Endothelial cell of umbilical vein (primary cell): ENCODE measurements at regions not wholly inside any gene's neighbourhood (a gene's known extent, or its start where the extent isn't known, plus 50 kb on each side); places are given as distances from the start of the nearest gene placed in this dataset.

Experiments
- BruUV-seq: library from RNA; stranded (reverse); fragments of 400-500 nt; replicated peaks from 2 replicates; lab custom pipeline; 2021; lab: Mats Ljungman, UMichigan
- CTCF ChIA-PET: fragments of 300-600, 350-600 bp; sonication (Branson Sonifier 250); formaldehyde crosslinking; loops from one replicate; lab custom pipeline; 2021; ENCODE audit warnings: antibody characterized with exemption, inconsistent platforms; lab: Charles Lee
- POLR2A ChIA-PET: fragments of 300-600, 350-600 bp; sonication (Branson Sonifier 250); formaldehyde crosslinking; loops from one replicate; lab custom pipeline; 2021; ENCODE audit warnings: antibody characterized with exemption, inconsistent platforms; lab: Charles Lee
- DNase-seq: peaks from one replicate; pipeline ENCODE4 v3.0.0-alpha.2; 2011; ENCODE audit warnings: low read depth, low spot score
- FAIRE-seq: peaks from 2 replicates; lab custom pipeline; 2011; peaks lifted over from hg19 to GRCh38; lab: Jason Lieb, UNC
- H2AFZ ChIP-seq: 2 replicates; pipeline ENCODE4 v1.6.0; 2012; ENCODE audit warnings: low read depth, low read length, control low read depth, inconsistent platforms
- H3K27ac ChIP-seq: 2 replicates; pipeline ENCODE4 v1.5.1; 2011; ENCODE audit warnings: low read depth, mild to moderate bottlenecking, control low read depth, low read length, moderate library complexity; ENCODE audit not compliant: insufficient read depth
- H3K27me3 ChIP-seq, 2 experiments: 2 replicates each; pipeline versions ENCODE4 v1.6.0 to v1.6.1; 2011; ENCODE audit warnings: low read length in 2 of 2, mixed read lengths in 1 of 2; ENCODE audit not compliant: control insufficient read depth in 2 of 2, insufficient read depth in 2 of 2
- H3K36me3 ChIP-seq, 2 experiments: 2 replicates in 1 of 2; 3 replicates in 1 of 2; pipeline ENCODE4 v1.5.1; 2011; ENCODE audit warnings: low read length in 2 of 2, mild to moderate bottlenecking in 1 of 2, moderate library complexity in 1 of 2; ENCODE audit not compliant: control insufficient read depth in 2 of 2, insufficient read depth in 2 of 2; ENCODE audit errors: extremely low read depth in 1 of 2
- H3K4me1 ChIP-seq: 3 replicates; pipeline ENCODE4 v1.5.1; 2011; ENCODE audit warnings: mild to moderate bottlenecking, low read length; ENCODE audit not compliant: control insufficient read depth, insufficient read depth; ENCODE audit errors: extremely low read depth
- H3K4me2 ChIP-seq: 2 replicates; pipeline ENCODE4 v1.6.1; 2011; ENCODE audit warnings: low read length, control low read depth, mixed read lengths; ENCODE audit not compliant: insufficient read depth
- H3K4me3 ChIP-seq, 3 experiments: fragments of 200-600 bp in 1 of 3; sonication (generic), shearing (Covaris generic) in 1 of 3; replicated peaks in 1 of 3; 2 replicates each; pipeline ENCODE4 v1.5.1; 2011 to 2016; ENCODE audit warnings: control low read depth in 3 of 3, low read length in 3 of 3, mild to moderate bottlenecking in 2 of 3, inconsistent platforms in 1 of 3, low read depth in 1 of 3, moderate library complexity in 1 of 3; ENCODE audit not compliant: insufficient read depth in 1 of 3
- H3K79me2 ChIP-seq: 2 replicates; pipeline ENCODE4 v1.6.0; 2012; ENCODE audit warnings: low read length, inconsistent platforms; ENCODE audit not compliant: control insufficient read depth, insufficient read depth
- H3K9ac ChIP-seq: replicated peaks from 2 replicates; pipeline ENCODE3; 2011; ENCODE audit warnings: low read length, control low read depth; ENCODE audit not compliant: insufficient read depth; ENCODE audit errors: extremely low read depth
- H3K9me1 ChIP-seq: replicated peaks from 3 replicates; pipeline ENCODE4 v1.6.0; 2011; ENCODE audit warnings: mild to moderate bottlenecking, low read length; ENCODE audit not compliant: control insufficient read depth, insufficient read depth; ENCODE audit errors: extremely low read depth
- H3K9me3 ChIP-seq: replicated peaks from 2 replicates; pipeline ENCODE4 v1.5.1; 2012; ENCODE audit warnings: low read length, inconsistent platforms; ENCODE audit not compliant: control insufficient read depth, insufficient read depth
- H4K20me1 ChIP-seq: replicated peaks from 2 replicates; pipeline ENCODE3; 2011; ENCODE audit warnings: mild to moderate bottlenecking, low read length; ENCODE audit not compliant: control insufficient read depth, insufficient read depth; ENCODE audit errors: extremely low read depth
- EZH2 ChIP-seq: IDR thresholded peaks from 2 replicates; pipeline ENCODE4 v1.6.1; 2012; ENCODE audit warnings: borderline replicate concordance, low read depth, mild to moderate bottlenecking, moderate library complexity, low read length, inconsistent platforms; ENCODE audit not compliant: severe bottlenecking
- FOS ChIP-seq: IDR thresholded peaks from 2 replicates; pipeline ENCODE4 v1.6.1; 2011; ENCODE audit warnings: mild to moderate bottlenecking, low read length, moderate library complexity, borderline replicate concordance; ENCODE audit not compliant: insufficient read depth
- GATA2 ChIP-seq: IDR thresholded peaks from 2 replicates; pipeline ENCODE4 v1.7.0; 2011; ENCODE audit warnings: low read depth, mild to moderate bottlenecking, moderate library complexity, mixed read lengths, low read length; ENCODE audit not compliant: insufficient read length, insufficient read depth
- JUN ChIP-seq: IDR thresholded peaks from 2 replicates; pipeline ENCODE4 v1.6.1; 2011; ENCODE audit warnings: borderline replicate concordance, low read depth; ENCODE audit not compliant: insufficient read length, insufficient read depth
- MYC ChIP-seq: IDR thresholded peaks from one replicate; pipeline ENCODE4 v1.6.1; 2011; ENCODE audit warnings: mild to moderate bottlenecking, low read depth, low read length
- POLR2A ChIP-seq: IDR thresholded peaks from 2 replicates; pipeline ENCODE4 v1.6.1; 2012; ENCODE audit warnings: low read depth, mild to moderate bottlenecking, control low read depth, low read length
- POLR2AphosphoS5 ChIP-seq: IDR thresholded peaks from 2 replicates; pipeline ENCODE4 v1.6.1; 2012; ENCODE audit warnings: low read depth, mild to moderate bottlenecking, control low read depth, low read length, moderate library complexity; ENCODE audit not compliant: insufficient read depth
- dilution Hi-C: fragments of 300-500 bp; cut with MboI; formaldehyde crosslinking; loops from one replicate; pipeline ENCODE4 v1.15.0; 2019; ENCODE audit warnings: low sequenced_read_pairs; ENCODE audit not compliant: extremely low pct_ligation_motif_present
- intact Hi-C: fragments of 100-400 bp; cut with micrococcal nuclease; formaldehyde crosslinking; loops from one replicate; pipeline ENCODE4 v1.10.0; 2022
- TF ChIP-seq, protein P1 (sequence below): IDR thresholded peaks from 2 replicates; pipeline ENCODE4 v1.6.1; 2011; ENCODE audit not compliant: insufficient read depth, insufficient read length
- TF ChIP-seq, protein P2 (sequence below), 2 donors: IDR thresholded peaks; 1 replicate in 1 of 2; 2 replicates in 1 of 2; pipeline ENCODE4 v1.5.1; 2011; ENCODE audit warnings: low read length in 2 of 2, mild to moderate bottlenecking in 2 of 2, moderate library complexity in 2 of 2, control low read depth in 1 of 2, inconsistent platforms in 1 of 2, low read depth in 1 of 2; ENCODE audit not compliant: insufficient read depth in 1 of 2; ENCODE audit errors: extremely low read depth in 1 of 2

DNA sequence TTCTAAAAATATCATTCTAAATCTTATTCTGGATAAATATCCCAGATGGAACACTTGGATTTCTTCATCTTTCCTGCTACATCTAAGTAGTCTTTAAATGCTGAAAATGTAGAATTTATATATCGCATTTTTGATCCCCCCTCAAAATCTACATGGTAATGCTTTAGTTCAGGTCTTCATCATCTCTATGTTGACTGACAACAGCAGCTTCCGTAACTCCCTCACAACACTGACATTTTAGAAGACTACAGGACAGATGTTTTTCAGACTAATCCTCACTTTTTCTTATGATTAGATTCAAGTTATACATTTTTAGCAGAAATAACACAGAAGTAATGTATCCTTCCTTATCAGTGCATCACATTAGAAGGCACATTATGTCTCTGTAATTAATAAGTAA, 336.5 kb downstream of the LMO4 start:
- Histone ChIP-seq H2AFZ (no peak overlapping the region), H3K27ac (no peak overlapping the region), H3K79me2 (no peaks in the 10 kb centered on the region), H3K9me1 (no peaks in the 10 kb centered on the region), H3K27me3 (no peaks in the 10 kb centered on the region), H3K9me3 (no peaks in the 10 kb centered on the region), H3K4me3 (no peak overlapping the region), H3K36me3 (no peaks in the 10 kb centered on the region), H4K20me1 (no peaks in the 10 kb centered on the region), H3K4me2 (no peak overlapping the region), H3K4me1 (no peaks in the 10 kb centered on the region), H3K9ac (no peak overlapping the region)
- ChIA-PET CTCF (no interaction called here), POLR2A (no interaction called here)
- dilution Hi-C loops: no loop called here
- FAIRE-seq (no peak), DNase-seq (no peak)
- no peak for TF ChIP-seq POLR2A
- TF ChIP-seq EZH2: no peak
- no peak for TF ChIP-seq FOS
- no TSS peak for BruUV-seq
- intact Hi-C loops: no loop called here

DNA sequence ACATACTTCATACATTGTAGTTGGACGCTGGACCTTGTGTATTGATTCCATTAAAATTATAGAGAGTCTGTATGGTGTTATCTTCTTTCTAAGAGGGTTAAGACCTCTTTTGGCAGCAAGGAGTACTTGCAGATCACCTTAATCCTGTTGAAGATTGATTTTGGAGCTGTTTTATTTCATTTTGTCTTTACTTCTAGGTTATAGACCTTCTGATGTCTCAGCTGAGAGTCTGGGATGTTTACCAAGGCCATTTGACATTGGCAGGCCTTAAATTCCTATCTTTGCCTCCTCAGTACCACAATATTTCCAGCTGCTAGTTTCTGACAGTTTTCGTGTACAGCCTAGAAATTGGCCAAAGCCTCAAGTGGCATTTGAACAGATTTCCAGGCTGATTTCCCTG, 338.0 kb downstream of the LMO4 start:
- Histone ChIP-seq H3K9me1 (no peaks in the 10 kb centered on the region), H3K4me2 (no peak overlapping the region), H2AFZ (no peak overlapping the region), H3K36me3 (no peaks in the 10 kb centered on the region), H3K27me3 (no peaks in the 10 kb centered on the region), H3K4me3 (no peak overlapping the region), H3K79me2 (no peaks in the 10 kb centered on the region), H3K9ac (no peak overlapping the region), H3K27ac (no peak overlapping the region), H3K4me1 (no peaks in the 10 kb centered on the region), H3K9me3 (no peaks in the 10 kb centered on the region), H4K20me1 (no peaks in the 10 kb centered on the region)
- POLR2A ChIA-PET: no interaction called here
- TF ChIP-seq, protein P1, sequence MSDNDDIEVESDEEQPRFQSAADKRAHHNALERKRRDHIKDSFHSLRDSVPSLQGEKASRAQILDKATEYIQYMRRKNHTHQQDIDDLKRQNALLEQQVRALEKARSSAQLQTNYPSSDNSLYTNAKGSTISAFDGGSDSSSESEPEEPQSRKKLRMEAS: no peak
- no peak for TF ChIP-seq POLR2AphosphoS5
- no peak for TF ChIP-seq GATA2
- TF ChIP-seq, protein P2, sequence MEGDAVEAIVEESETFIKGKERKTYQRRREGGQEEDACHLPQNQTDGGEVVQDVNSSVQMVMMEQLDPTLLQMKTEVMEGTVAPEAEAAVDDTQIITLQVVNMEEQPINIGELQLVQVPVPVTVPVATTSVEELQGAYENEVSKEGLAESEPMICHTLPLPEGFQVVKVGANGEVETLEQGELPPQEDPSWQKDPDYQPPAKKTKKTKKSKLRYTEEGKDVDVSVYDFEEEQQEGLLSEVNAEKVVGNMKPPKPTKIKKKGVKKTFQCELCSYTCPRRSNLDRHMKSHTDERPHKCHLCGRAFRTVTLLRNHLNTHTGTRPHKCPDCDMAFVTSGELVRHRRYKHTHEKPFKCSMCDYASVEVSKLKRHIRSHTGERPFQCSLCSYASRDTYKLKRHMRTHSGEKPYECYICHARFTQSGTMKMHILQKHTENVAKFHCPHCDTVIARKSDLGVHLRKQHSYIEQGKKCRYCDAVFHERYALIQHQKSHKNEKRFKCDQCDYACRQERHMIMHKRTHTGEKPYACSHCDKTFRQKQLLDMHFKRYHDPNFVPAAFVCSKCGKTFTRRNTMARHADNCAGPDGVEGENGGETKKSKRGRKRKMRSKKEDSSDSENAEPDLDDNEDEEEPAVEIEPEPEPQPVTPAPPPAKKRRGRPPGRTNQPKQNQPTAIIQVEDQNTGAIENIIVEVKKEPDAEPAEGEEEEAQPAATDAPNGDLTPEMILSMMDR (IDR thresholded peaks at IDR 0.05; ENCODE audit: extremely low read depth in 1 of 2, insufficient read depth in 1 of 2, low read depth in 1 of 2, low read length in 2 of 2): no peak
- no peak for TF ChIP-seq MYC
- no peak for TF ChIP-seq POLR2A
- TF ChIP-seq JUN: no peak
- no peak for TF ChIP-seq EZH2
- no peak for TF ChIP-seq FOS
- FAIRE-seq: no peak
- DNase-seq: no peak
- CTCF ChIA-PET: interaction anchor here (1.4 kb wide), 1 partner anchor 25 kb away, joined by 3 read pairs; no protein-coding TSS in a partner anchor
- dilution Hi-C loops (no loop called here), intact Hi-C loops (no loop called here)
- no TSS peak for BruUV-seq
